K562 (cell line): ENCODE measurements at regions not wholly inside any gene's neighbourhood (a gene's known extent, or its start where the extent isn't known, plus 50 kb on each side); places are given as distances from the start of the nearest gene placed in this dataset.

Experiments
- TF ChIP-seq, protein P1 (sequence below): fragments of 450-650 bp; IDR thresholded peaks from 2 replicates; pipeline ENCODE4 v1.6.1; 2016; ENCODE audit warnings: low read depth

DNA sequence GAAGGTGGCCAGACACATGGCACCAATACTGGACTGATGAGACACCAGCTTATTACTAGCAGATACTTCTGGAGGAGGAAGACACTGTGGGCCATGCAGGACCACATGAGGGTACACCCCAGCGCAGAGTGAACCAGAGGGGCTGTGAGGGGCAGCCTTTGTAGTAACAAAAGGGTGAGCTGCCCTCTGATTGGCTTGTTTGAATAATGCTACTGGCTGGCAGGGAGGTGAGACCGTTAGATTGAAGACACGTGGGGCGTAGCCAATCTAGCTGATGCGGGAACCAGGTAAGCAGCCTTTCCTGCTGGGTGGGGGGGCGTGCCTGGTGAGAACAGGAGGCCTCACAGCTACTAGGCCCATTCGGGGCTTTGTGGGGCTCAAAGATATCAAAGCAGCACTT lies 102.8 kb upstream of the SEC14L1 start (continued):
- TF ChIP-seq, protein P1, sequence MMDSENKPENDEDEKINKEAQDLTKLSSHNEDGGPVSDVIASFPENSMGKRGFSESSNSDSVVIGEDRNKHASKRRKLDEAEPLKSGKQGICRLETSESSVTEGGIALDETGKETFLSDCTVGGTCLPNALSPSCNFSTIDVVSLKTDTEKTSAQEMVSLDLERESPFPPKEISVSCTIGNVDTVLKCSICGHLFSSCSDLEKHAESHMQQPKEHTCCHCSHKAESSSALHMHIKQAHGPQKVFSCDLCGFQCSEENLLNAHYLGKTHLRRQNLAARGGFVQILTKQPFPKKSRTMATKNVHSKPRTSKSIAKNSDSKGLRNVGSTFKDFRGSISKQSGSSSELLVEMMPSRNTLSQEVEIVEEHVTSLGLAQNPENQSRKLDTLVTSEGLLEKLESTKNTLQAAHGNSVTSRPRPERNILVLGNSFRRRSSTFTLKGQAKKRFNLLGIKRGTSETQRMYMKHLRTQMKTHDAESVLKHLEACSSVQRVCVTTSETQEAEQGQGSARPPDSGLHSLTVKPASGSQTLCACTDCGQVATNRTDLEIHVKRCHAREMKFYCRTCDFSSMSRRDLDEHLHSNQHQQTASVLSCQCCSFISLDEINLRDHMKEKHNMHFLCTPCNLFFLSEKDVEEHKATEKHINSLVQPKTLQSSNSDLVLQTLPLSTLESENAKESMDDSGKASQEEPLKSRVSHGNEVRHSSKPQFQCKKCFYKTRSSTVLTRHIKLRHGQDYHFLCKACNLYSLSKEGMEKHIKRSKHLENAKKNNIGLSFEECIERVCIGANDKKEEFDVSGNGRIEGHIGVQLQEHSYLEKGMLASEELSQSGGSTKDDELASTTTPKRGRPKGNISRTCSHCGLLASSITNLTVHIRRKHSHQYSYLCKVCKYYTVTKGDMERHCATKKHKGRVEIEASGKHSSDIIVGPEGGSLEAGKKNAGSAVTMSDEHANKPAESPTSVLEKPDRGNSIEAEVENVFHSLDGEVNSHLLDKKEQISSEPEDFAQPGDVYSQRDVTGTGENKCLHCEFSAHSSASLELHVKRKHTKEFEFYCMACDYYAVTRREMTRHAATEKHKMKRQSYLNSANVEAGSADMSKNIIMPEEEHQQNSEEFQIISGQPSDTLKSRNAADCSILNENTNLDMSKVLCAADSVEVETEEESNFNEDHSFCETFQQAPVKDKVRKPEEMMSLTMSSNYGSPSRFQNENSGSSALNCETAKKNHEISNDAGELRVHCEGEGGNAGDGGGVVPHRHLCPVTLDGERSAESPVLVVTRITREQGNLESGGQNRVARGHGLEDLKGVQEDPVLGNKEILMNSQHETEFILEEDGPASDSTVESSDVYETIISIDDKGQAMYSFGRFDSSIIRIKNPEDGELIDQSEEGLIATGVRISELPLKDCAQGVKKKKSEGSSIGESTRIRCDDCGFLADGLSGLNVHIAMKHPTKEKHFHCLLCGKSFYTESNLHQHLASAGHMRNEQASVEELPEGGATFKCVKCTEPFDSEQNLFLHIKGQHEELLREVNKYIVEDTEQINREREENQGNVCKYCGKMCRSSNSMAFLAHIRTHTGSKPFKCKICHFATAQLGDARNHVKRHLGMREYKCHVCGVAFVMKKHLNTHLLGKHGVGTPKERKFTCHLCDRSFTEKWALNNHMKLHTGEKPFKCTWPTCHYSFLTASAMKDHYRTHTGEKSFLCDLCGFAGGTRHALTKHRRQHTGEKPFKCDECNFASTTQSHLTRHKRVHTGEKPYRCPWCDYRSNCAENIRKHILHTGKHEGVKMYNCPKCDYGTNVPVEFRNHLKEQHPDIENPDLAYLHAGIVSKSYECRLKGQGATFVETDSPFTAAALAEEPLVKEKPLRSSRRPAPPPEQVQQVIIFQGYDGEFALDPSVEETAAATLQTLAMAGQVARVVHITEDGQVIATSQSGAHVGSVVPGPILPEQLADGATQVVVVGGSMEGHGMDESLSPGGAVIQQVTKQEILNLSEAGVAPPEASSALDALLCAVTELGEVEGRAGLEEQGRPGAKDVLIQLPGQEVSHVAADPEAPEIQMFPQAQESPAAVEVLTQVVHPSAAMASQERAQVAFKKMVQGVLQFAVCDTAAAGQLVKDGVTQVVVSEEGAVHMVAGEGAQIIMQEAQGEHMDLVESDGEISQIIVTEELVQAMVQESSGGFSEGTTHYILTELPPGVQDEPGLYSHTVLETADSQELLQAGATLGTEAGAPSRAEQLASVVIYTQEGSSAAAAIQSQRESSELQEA = no peak
- TF ChIP-seq, all 486 proteins: peak for 2
